GM19035 (cell line): ENCODE measurements at regions not wholly inside any gene's neighbourhood (a gene's known extent, or its start where the extent isn't known, plus 50 kb on each side); places are given as distances from the start of the nearest gene placed in this dataset.

Source experiments
- ATAC-seq: cut with Tn5 transposase; IDR thresholded peaks from one replicate; pipeline ENCODE4 v1.9.1; 2021; ENCODE audit not compliant: unreplicated experiment

DNA sequence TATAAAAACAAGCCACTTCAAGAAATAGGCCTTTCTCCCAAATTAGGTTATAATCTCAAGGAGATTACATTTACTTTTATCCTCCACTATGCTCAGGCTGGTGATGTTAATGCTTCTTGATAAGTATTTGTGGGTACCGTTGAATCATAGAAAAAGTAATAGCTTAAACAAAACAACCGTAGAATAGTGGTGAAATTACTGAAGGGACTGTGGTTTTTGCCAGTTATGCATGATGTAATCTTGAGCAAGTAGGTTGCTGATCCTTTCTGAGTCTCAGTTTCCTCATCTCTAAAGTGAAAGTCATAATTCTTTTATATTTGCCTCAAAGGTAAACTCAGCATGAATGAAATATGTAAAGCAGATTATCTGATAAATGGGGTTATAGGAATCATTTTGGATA is 187.3 kb upstream of the JAG1 start:
- no peak for ATAC-seq

DNA sequence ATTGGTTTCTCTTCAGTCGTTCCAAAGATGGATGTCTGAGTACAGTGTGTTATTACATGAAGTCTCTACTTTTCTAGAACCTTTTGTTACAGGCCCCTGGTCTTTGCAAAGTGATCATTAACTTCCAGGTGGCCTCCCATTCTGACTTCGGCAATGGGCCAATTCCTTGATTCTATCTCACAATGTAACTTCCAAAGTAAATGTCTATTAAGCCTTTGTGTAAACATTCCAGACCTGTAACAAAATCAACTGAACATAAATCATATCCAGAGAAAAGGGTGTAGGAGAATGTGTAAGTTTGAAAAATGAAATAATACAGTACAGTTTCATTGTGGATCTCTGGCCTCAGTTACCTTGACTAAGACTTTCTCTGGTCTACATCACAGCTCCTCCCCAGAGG is 187.8 kb upstream of the JAG1 start:
- no peak for ATAC-seq

DNA sequence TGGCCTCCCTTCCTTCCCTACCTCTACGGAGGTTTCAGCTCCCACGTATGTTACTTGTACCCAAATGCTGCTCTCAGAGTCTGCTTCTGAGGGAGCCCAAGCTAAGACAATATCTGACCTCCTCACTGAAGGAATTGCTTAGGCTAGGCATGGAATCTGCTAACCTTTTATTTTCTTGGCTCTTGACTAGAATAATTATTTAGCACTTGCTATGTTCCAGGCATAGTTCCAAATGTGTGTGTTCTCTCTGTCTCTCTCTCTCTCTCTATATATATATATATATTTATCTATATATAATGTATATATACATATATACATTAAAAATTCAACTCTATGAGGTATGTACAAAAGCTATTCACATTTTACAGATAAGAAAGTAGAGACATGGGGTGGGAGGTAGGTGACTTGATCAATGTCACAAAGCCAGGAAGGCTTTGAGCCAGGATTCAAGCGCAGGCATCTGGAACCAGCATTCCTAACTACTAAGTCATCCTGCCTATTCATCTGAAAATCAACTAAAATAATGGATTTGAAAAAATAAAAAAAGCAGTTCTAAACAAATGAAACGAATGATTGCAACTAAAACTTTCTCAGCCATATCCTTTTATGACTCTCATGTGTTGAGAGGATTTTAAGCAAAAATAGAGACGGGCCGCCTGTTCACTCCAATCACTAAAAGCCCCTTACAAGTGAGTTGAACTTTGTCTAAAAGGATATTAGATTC is 189.7 kb upstream of the JAG1 start:
- ATAC-seq: no peak

DNA sequence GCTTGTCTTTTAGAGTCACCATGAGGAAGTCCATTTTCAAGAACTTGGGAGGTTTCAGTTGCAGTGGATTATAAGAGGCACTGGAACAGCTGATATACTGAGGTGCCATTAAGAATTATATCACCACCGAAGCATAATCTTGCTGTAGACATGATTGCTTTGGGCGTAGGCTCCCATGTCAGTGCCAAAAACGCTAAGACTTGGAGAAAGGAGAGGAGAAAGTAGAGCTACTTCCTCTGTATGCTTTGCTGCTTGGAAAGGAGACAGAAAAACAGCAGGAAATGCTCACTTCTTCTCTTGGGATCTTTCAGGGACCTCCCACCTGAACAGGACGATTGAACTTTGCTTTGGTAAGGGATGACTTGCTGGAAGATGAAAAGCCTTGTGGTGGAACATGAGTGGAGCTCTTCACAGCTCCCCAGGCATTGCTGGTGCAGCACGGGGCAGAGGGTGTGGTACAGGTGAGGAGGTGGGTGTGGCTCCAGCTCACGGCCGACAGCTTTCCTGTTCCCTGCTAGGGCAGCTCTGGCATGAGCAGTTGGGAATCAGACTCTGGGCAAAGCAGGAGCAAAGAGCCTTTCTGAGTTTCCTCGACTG is 190.4 kb upstream of the JAG1 start:
- ATAC-seq: no peak

DNA sequence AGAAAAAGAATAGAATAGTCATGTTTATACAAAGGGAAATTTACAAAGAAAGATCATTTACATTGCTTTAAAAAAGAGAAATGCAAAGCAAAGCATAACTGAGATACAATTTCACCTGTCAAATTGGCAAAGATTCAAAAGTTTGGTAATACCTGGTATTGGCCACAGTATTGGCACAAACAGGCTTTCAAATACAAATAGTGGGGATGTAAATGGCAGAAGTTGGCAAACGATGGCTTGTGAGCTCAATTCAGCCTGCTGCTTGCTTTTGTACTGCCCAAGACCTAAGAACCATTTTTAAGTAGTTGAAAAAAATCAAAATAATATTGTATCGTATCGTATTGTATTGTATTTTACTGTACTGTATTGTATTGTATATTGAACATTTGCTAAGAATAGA is 194.5 kb upstream of the JAG1 start:
- no peak for ATAC-seq

DNA sequence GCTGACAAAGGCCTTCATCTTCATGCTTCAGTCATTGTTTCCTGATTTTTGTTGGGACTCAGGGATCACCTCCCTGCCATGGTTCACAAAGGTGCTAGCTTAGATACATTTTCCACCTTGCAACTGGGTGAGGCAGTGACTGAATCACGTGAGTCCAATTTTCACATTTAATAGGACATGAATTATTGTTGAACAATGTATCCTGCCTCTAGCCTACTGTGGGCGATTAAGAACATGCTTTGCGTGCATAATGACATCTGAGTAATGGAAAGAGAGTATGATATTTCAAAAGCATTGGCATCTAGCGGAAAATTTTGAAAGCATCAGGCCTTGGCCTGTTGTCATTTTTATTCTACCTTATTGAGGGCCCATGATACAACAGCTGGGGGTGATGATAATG is 199.2 kb upstream of the JAG1 start:
- no peak for ATAC-seq

DNA sequence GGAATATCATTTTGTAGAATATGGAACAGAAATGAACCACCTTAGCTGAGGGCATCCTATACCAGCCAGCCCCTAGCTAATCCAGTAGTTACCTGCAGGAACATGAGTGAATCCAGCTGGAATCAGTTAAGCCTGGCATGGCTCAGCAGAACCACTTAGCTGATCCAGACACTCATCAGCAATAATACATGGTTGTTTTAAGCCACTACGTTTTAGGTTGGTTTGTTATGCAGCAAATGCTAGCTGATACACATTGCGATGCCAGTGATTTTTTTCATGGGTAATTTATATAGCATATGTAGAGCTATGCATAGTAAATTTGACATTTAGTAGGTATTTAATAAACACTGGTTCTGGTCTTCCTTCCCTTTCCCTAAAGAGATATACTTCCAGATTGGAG is 201.9 kb upstream of the JAG1 start:
- no peak for ATAC-seq

DNA sequence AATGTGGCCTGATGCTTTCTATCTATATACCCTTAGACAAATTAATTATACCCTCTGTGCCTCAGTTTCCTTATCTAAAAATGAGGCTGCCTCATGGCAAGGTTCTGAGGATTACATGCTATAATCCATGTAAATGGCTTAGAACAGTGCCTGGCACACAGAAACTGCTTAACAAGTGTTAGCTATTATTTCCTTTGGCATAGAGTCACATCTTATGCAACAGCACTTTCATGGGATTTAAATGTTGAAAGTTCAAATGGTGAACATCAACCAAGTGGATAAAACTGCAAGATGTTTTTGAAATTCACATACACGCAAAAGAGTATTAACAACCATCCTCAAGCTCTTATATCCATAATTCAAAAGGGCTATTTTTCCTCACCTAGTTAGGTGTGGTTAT is 202.8 kb upstream of the JAG1 start:
- ATAC-seq: no peak

DNA sequence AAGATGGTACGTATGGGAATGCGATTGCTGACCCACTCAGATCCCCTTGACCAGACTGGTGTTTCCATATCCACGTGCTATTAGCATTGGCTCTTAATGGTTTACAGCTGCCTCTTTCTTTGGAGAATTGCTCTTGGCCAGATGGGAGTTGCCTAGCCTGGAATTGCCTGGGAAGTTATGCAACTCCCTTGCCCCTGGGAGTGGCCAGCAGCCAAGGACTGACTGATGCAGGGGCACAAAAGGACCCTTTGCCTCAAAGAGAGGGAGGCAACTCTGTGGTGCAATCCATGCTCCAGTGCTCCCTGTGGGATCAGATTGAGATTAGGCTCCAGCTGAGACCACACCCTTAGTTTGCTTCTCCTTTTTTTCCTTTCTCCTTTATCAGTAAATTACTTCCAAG is 203.5 kb upstream of the JAG1 start:
- no peak for ATAC-seq

DNA sequence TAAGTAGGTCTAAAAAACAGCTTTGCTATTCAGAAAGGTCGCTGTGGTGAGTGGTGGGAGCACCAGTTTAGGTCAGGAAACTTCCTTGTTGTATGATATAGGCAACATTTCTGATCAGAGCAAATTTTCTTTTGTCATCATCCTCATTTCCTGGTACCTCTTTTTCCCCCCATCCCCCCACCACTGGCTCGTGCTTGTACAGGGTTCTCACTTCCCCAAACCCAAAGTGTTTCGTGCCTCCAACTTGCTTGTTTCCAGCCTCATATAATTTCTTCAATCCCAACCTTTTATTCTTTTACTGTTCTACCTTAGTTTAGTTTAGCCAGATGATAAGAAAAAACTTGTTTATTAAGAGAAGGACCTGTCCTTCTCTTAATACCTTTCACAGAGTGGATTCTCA is 209.4 kb upstream of the JAG1 start:
- no peak for ATAC-seq

DNA sequence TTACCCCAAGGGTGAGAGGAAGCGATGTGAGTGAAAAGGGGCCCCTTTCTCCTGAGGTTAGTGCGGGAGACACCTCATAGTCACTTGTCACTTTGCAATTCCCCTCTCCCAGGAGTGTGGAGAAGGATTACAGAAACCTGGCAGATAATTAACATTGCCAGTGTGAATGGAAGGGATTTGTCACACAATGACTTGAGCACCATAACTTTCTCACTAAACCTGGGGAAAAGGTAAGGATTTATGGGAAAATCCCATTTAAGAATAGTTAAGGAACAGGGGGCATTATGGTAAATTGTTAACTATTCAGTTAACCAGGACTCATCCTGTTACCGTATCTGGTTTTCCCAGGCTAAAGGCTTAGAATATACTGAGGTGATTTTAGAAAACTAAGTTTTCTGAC is 219.5 kb upstream of the JAG1 start:
- no peak for ATAC-seq

DNA sequence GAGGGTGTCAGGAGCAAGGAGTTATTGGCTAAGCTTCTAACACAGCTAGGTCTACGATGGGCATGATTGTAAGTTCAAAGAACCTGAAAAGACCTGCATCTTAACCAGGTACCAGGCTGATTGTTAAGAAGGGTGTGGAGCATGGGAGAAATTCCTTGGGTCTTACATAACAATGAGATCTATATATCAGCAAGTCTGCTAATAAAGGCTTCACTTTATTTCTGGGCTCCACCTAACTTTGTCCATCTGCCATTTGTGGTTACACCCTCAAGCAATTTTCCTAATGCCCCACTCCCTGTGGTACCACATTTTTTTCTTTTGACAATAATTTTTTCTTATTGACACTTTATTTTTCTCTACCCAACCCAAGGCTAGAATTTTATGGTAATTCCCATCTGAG is 223.5 kb upstream of the JAG1 start:
- no peak for ATAC-seq

DNA sequence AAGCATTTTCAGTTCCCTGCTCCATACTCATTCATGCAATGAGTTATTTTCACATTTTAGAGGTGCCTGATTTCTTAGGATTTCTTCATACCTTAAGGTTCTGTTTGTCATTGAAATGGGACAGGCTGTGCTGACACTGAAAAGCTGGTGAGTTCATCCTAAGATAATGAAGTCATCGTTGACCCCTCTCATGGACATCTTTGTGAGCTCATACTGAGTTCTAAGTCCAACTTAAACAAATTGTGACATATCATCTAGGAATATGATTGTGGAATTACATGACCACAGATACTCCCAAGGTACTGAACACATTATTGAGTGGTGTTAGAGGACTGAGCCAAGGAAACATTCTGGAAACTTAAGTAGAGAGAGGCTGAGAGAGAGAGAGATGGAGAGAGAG is 224.8 kb upstream of the JAG1 start:
- no peak for ATAC-seq

DNA sequence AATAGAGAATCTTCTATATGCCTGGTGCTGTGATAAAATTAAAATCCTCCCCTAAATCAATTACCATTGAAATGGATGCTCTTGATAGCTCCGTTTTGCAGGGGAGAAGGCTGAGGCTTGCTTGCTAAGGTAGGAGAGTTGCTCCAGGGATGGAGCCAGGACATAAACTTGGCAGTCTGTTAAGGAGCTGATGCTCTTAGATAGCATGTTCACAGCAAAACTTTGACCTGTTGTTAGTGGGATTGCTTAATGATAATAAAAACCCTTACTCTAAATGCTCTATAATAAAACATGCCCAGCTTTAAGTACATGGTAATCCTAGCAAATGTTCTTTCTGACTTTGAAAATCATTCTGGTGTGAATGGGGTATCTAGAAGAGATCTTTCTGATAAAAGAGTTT is 228.4 kb upstream of the JAG1 start:
- no peak for ATAC-seq

DNA sequence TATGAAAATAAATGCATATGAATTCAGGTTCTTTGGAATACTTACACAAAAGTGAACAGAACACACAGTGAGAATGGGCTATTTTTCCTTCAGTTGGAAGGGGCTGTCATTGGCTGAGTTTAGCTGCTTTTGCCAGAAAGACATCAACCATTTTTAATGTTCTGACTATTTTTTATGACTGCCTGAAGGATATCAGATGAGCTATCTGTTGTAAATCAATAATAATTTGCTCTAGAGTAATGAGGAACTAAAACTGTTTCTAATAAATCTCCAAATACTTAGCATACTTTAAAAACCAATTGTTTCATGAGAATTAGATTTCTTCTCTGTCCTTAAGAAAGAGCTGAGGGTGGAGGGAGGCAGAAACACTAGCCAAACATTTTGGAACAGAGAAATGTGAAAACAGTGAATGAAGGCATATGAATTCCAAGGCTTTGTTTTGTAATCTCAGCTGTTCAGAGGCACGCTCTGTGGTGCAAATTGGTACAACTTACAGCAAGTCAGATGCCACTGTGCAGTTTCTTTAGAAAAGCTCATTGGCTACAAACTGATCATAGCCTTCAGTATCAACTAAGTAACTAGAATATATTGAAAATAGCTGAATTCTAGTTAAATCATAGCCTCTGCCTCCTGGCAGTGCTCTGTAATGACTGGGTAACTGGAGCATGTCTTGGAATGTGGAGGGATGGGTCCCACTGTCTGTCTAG is 228.9 kb upstream of the JAG1 start:
- ATAC-seq: no peak

DNA sequence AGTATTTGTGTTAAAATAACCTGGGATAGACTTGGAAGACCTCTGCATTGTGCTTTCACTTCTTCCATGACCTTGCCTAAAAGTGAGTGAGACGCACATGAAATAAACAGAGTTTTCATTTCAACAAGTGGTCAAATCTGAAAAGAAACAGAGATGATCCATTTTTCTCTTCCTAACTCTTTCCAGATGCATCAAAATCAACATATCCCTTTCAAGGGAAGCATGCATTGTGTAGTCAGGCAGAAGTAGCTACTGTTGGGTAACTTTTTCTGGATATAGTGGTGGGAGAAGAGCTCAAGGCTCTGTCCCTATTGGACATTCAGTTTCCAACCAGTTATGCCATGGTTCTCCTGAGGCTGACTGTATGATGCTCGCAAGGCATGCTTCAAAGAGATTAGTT is 233.0 kb upstream of the JAG1 start:
- no peak for ATAC-seq

DNA sequence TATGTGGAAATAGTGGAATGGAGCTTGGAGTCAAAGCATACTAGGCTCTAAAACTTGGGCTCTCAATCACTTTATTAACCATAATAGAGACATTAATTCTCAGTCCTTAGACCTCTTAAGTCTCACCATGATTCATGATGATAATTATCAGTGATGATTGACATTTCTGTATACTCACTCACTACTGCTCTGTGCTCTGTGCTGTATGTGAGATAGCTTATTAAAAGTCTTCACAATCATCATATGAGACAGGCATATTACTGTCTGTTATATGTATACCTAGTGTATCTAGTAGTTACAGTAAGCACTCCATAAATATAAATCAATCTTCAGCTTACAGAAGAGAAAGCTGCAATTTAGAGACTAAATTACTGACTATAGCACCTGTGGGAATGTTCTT is 236.0 kb upstream of the JAG1 start:
- no peak for ATAC-seq

DNA sequence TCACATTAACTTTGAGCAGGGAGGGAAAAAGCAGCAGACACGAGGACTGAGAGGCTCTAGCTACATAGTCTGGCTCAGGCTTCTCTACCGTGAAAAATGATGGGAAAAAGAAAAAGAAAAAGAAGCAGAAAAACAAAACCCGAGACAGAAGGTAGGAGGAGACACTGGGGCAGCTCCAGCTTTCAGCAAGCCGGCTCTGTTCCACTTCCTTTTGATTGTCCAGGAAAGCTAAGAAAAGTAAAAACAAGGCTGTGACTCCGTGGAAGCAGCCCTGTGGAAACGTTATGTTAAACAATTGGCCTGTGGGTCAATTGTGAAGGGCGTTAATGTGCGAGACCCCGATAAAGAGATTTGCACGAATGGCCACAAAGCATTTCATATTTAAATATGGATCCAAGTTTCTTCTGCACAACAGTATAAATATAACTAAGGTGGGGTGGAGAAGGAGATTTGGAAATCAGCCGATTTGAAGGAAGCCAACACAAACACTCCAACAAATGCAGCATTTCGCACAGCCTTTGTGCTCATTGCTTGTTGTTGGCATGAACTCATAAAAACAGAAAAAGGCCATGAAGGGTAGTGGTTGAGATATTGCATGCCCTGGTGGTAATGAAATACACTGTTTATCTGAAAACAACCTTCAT is 236.9 kb upstream of the JAG1 start:
- no peak for ATAC-seq

DNA sequence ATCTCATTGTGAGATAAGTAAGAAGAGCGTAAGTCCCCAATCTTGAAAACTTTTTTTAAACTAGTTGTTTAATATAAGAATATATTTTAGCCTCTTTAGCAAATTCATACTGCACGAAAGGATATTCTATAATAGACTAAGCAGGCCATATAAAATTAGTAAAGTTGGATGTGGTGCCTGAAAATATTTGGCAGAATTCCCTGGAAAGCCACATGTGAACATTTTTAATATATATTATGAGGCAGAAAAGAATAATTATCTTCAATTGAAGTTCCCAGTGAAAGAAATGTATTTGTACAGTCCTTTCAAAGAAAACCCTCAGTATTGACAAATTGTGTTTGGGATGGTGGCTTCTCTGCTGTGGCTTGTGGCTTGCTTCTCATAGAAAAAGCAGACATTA is 237.5 kb upstream of the JAG1 start:
- ATAC-seq: no peak

DNA sequence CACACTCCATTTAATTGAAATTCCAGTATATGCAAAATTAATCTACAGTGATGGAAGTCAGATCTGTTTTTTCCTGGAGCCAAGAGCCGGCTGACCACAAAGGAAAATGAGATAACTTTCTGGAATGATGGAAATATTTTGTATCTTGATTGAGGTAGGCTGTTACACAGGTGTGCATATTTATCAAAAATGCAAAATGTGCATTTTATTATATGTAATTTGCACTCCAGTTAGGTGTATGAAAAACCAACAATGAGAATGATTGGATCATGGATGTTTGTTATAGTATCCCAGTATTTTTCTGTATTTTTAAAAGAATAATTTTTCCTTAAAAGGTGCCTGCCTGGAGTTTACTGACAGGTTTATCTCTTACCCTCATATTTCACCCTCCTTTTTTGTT is 242.0 kb upstream of the JAG1 start:
- no peak for ATAC-seq

DNA sequence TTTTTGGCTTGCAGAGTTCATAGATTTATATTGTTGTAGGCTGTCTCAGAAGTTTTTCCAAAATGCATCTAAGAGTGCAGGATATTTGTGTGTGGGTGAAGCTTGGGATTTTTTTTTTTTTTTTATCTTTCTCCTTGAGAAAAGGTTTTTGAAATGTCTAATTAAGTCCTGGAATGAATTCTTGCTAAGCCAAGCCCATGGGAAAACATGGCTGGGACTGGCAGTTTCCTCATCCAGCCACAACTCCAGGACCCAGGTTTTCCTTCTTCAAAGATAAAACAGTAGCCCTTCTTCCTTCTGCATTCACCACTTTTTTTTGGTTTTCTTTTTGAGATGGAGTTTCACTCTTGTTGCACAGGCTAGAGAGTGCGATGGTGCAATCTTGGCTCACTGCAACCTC is 242.5 kb upstream of the JAG1 start:
- ATAC-seq: no peak

DNA sequence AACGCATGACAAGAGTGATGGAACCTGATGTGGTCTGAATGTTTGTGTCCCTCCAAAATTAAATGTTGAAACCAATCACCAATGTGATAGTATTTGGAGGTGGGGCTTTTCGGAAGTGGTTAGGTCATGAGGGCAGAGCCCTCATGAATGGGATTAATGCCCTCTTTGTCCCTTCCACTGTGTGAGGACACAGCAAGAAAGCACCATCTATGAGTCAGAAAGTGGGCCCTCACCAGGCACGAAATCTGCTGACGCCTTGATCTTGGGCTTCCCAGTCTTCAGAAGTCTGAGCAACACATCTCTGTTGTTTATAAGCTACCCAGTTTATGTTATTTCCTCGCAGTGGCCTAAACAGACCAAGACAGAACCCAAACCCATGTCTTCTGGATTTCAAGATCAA is 244.0 kb upstream of the JAG1 start:
- no peak for ATAC-seq
